HG02623 (cell line): ENCODE measurements at regions not wholly inside any gene's neighbourhood (a gene's known extent, or its start where the extent isn't known, plus 50 kb on each side); places are given as distances from the start of the nearest gene placed in this dataset.

Source experiments
- ATAC-seq: cut with Tn5 transposase; IDR thresholded peaks from one replicate; pipeline ENCODE4 v1.9.1; 2021; ENCODE audit warnings: moderate library complexity; ENCODE audit not compliant: unreplicated experiment

GRCh38 chr18:29060349-29060748 is 883.4 kb upstream of the CDH2 start:
- ATAC-seq: no peak

GRCh38 chr18:29057703-29058102 is 880.8 kb upstream of the CDH2 start:
- no peak for ATAC-seq

GRCh38 chr18:29056800-29057199 is 879.9 kb upstream of the CDH2 start:
- ATAC-seq: no peak

GRCh38 chr18:29041976-29042375 is 865.0 kb upstream of the CDH2 start:
- no peak for ATAC-seq

- ATAC-seq: no peak
These were observed 857.4 kb upstream of the CDH2 start for GRCh38 chr18:29034113-29034856.

GRCh38 chr18:29028560-29028959 is 851.6 kb upstream of the CDH2 start:
- ATAC-seq: no peak

- ATAC-seq: no peak
These were observed 842.0 kb upstream of the CDH2 start for GRCh38 chr18:29018976-29019375.

GRCh38 chr18:29012883-29013465 is 836.0 kb upstream of the CDH2 start:
- no peak for ATAC-seq

GRCh38 chr18:29012364-29012763 is 835.4 kb upstream of the CDH2 start:
- ATAC-seq: no peak

GRCh38 chr18:29009250-29009803 is 832.4 kb upstream of the CDH2 start:
- no peak for ATAC-seq

GRCh38 chr18:29008809-29009208 is 831.9 kb upstream of the CDH2 start:
- ATAC-seq: no peak

GRCh38 chr18:29007986-29008654 is 831.2 kb upstream of the CDH2 start:
- ATAC-seq: no peak

- ATAC-seq: no peak
These were observed 828.0 kb upstream of the CDH2 start for GRCh38 chr18:29004921-29005320.

- ATAC-seq: no peak
These were observed 826.3 kb upstream of the CDH2 start for GRCh38 chr18:29003194-29003593.

GRCh38 chr18:29002747-29003146 is 825.8 kb upstream of the CDH2 start:
- ATAC-seq: no peak

- ATAC-seq: no peak
These were observed 822.8 kb upstream of the CDH2 start for GRCh38 chr18:28999726-29000125.

GRCh38 chr18:28995319-28995718 is 818.4 kb upstream of the CDH2 start:
- no peak for ATAC-seq

- no peak for ATAC-seq
These were observed 807.8 kb upstream of the CDH2 start for GRCh38 chr18:28984731-28985130.

GRCh38 chr18:28974504-28974903 is 797.6 kb upstream of the CDH2 start:
- ATAC-seq: no peak

- ATAC-seq: no peak
These were observed 796.4 kb upstream of the CDH2 start for GRCh38 chr18:28973324-28973723.

GRCh38 chr18:28972333-28972907 is 795.5 kb upstream of the CDH2 start:
- ATAC-seq: no peak

GRCh38 chr18:28963481-28963880 is 786.6 kb upstream of the CDH2 start:
- no peak for ATAC-seq
